Keratinocyte (primary cell): ENCODE measurements at regions not wholly inside any gene's neighbourhood (a gene's known extent, or its start where the extent isn't known, plus 50 kb on each side); places are given as distances from the start of the nearest gene placed in this dataset.

ENCODE experiments used
- DNase-seq: peaks from one replicate; pipeline ENCODE4 v3.0.0-alpha.2; 2011; ENCODE audit warnings: low read depth, missing footprints, low spot score
- FAIRE-seq: peaks from 2 replicates; lab custom pipeline; 2011; peaks lifted over from hg19 to GRCh38; lab: Jason Lieb, UNC
- H2AFZ ChIP-seq: 2 replicates; pipeline ENCODE4 v1.6.0; 2012; ENCODE audit warnings: low read length, control low read depth, inconsistent platforms; ENCODE audit not compliant: control insufficient read depth
- H3K27ac ChIP-seq: 2 replicates; pipeline ENCODE4 v1.5.1; 2011; ENCODE audit warnings: low read length; ENCODE audit not compliant: control insufficient read depth, insufficient read depth
- H3K27me3 ChIP-seq: 3 replicates; pipeline ENCODE4 v1.6.0; 2011; ENCODE audit warnings: low read length; ENCODE audit not compliant: control insufficient read depth, insufficient read depth; ENCODE audit errors: extremely low read depth
- H3K36me3 ChIP-seq, 2 experiments: 2 replicates in 1 of 2; 3 replicates in 1 of 2; pipeline ENCODE4 v1.5.1; 2011; ENCODE audit warnings: low read length in 2 of 2, mild to moderate bottlenecking in 1 of 2; ENCODE audit not compliant: control insufficient read depth in 2 of 2, insufficient read depth in 2 of 2; ENCODE audit errors: extremely low read depth in 1 of 2
- H3K4me1 ChIP-seq: 3 replicates; pipeline ENCODE4 v1.5.1; 2011; ENCODE audit warnings: low read length; ENCODE audit not compliant: control insufficient read depth, insufficient read depth; ENCODE audit errors: extremely low read depth
- H3K4me2 ChIP-seq: 3 replicates; pipeline ENCODE4 v1.6.0; 2011; ENCODE audit warnings: low read depth, low read length; ENCODE audit not compliant: control insufficient read depth, insufficient read depth; ENCODE audit errors: extremely low read depth
- H3K4me3 ChIP-seq, 3 experiments: fragments of 200-600 bp in 1 of 3; sonication (generic) in 1 of 3; 2 replicates in 2 of 3; 3 replicates in 1 of 3; pipeline ENCODE4 v1.5.1; 2011 to 2016; ENCODE audit warnings: low read length in 3 of 3, mild to moderate bottlenecking in 3 of 3, control low read depth in 2 of 3, inconsistent platforms in 1 of 3, low read depth in 1 of 3, mixed read lengths in 1 of 3, mixed run types in 1 of 3, moderate library complexity in 1 of 3; ENCODE audit not compliant: control insufficient read depth in 2 of 3, insufficient read depth in 2 of 3; ENCODE audit errors: extremely low read depth in 1 of 3
- H3K79me2 ChIP-seq: 2 replicates; pipeline ENCODE4 v1.6.0; 2012; ENCODE audit warnings: low read length; ENCODE audit not compliant: control insufficient read depth, insufficient read depth
- H3K9ac ChIP-seq: 3 replicates; pipeline ENCODE4 v1.6.0; 2011; ENCODE audit warnings: low read length; ENCODE audit not compliant: control insufficient read depth, insufficient read depth; ENCODE audit errors: extremely low read depth
- H3K9me1 ChIP-seq: 3 replicates; pipeline ENCODE4 v1.6.0; 2011; ENCODE audit warnings: low read length; ENCODE audit not compliant: control insufficient read depth, insufficient read depth; ENCODE audit errors: extremely low read depth
- H3K9me3 ChIP-seq: 2 replicates; pipeline ENCODE4 v1.5.1; 2012; ENCODE audit warnings: low read depth, low read length; ENCODE audit not compliant: control insufficient read depth
- H4K20me1 ChIP-seq: 3 replicates; pipeline ENCODE4 v1.6.0; 2011; ENCODE audit warnings: low read length; ENCODE audit not compliant: control insufficient read depth, insufficient read depth; ENCODE audit errors: extremely low read depth
- EZH2 ChIP-seq: IDR thresholded peaks from one replicate; pipeline ENCODE4 v1.6.1; 2012; ENCODE audit warnings: inconsistent platforms, mild to moderate bottlenecking, low read length, moderate library complexity
- dilution Hi-C: fragments of 300-500 bp; cut with MboI; formaldehyde crosslinking; loops from one replicate; pipeline ENCODE4 v1.7.0; 2020; ENCODE audit warnings: low sequenced_read_pairs; ENCODE audit not compliant: extremely low pct_ligation_motif_present
- TF ChIP-seq, protein P1 (sequence below), 3 experiments: IDR thresholded peaks in 1 of 3; conservative IDR thresholded peaks in 1 of 3; optimal IDR thresholded peaks in 1 of 3; 2 replicates in 2 of 3; 3 replicates in 1 of 3; pipeline versions ENCODE3 to v1.5.1; 2011; ENCODE audit warnings: low read length in 3 of 3, mild to moderate bottlenecking in 3 of 3, moderate library complexity in 2 of 3, control low read depth in 1 of 3, inconsistent platforms in 1 of 3; ENCODE audit not compliant: insufficient read depth in 2 of 3; ENCODE audit errors: extremely low read depth in 1 of 3

- no peak overlapping the region for H3K4me3 ChIP-seq
- dilution Hi-C loops = no loop called here
- TF ChIP-seq EZH2 = no peak
- TF ChIP-seq, protein P1, sequence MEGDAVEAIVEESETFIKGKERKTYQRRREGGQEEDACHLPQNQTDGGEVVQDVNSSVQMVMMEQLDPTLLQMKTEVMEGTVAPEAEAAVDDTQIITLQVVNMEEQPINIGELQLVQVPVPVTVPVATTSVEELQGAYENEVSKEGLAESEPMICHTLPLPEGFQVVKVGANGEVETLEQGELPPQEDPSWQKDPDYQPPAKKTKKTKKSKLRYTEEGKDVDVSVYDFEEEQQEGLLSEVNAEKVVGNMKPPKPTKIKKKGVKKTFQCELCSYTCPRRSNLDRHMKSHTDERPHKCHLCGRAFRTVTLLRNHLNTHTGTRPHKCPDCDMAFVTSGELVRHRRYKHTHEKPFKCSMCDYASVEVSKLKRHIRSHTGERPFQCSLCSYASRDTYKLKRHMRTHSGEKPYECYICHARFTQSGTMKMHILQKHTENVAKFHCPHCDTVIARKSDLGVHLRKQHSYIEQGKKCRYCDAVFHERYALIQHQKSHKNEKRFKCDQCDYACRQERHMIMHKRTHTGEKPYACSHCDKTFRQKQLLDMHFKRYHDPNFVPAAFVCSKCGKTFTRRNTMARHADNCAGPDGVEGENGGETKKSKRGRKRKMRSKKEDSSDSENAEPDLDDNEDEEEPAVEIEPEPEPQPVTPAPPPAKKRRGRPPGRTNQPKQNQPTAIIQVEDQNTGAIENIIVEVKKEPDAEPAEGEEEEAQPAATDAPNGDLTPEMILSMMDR (optimal IDR thresholded peaks at IDR 0.05 in 1 of 3, IDR thresholded peaks at IDR 0.05 in 1 of 3, conservative IDR thresholded peaks at IDR 0.05 in 1 of 3; ENCODE audit: extremely low read depth in 1 of 3, insufficient read depth in 2 of 3, low read length in 3 of 3) = no peak
- DNase-seq = no peak
- H3K9me3 ChIP-seq = no peaks in the 10 kb centered on the region
- H3K4me1 ChIP-seq = no peaks in the 10 kb centered on the region
- H3K27ac ChIP-seq = no peak overlapping the region
- no peaks in the 10 kb centered on the region for H3K79me2 ChIP-seq
- no peak overlapping the region for H2AFZ ChIP-seq
- H3K4me2 ChIP-seq = no peak overlapping the region
- no peaks in the 10 kb centered on the region for H3K9me1 ChIP-seq
- no peaks in the 10 kb centered on the region for H3K27me3 ChIP-seq
- H3K9ac ChIP-seq = no peak overlapping the region
- FAIRE-seq = no peak
- no peaks in the 10 kb centered on the region for H3K36me3 ChIP-seq
- no peaks in the 10 kb centered on the region for H4K20me1 ChIP-seq
These were observed 151.7 kb upstream of the GRM7 start for GRCh38 chr3:6709178-6709577.

DNA sequence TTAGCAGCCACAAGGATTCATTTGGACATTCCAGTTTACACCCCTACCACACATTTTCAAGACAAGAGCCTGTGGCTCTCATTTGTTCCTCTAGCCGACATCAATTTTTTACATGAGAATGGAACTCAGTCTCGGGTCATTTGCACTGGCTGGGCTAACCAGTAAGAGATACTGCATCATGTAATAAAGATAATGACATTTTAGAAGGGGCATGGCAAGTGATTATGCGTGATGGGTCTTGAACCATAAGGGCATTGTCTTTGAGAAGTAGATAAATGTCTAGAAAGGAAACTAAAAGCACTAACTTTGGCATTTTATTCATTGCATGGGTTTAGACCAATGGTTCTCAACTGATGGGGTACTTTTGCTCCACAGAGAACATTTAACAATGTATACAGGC lies 146.0 kb upstream of the GRM7 start:
- no peak for DNase-seq
- Histone ChIP-seq H4K20me1 (no peaks in the 10 kb centered on the region), H3K9me1 (no peaks in the 10 kb centered on the region), H3K27ac (no peak overlapping the region), H3K36me3 (no peaks in the 10 kb centered on the region), H3K79me2 (no peaks in the 10 kb centered on the region), H3K9ac (no peak overlapping the region), H3K4me2 (no peak overlapping the region), H3K4me1 (no peaks in the 10 kb centered on the region), H3K4me3 (no peak overlapping the region), H3K27me3 (no peaks in the 10 kb centered on the region), H2AFZ (no peak overlapping the region), H3K9me3 (no peaks in the 10 kb centered on the region)
- dilution Hi-C loops = no loop called here
- TF ChIP-seq EZH2 = no peak
- no peak for FAIRE-seq

- no peaks in the 10 kb centered on the region for H3K36me3 ChIP-seq
- no peak overlapping the region for H2AFZ ChIP-seq
- no peaks in the 10 kb centered on the region for H3K4me1 ChIP-seq
- no peak overlapping the region for H3K27ac ChIP-seq
- no peak overlapping the region for H3K9ac ChIP-seq
- H3K4me2 ChIP-seq = no peak overlapping the region
- H3K27me3 ChIP-seq = no peaks in the 10 kb centered on the region
- no peaks in the 10 kb centered on the region for H3K9me3 ChIP-seq
- H3K79me2 ChIP-seq = no peaks in the 10 kb centered on the region
- FAIRE-seq (no peak), DNase-seq (no peak)
- no peaks in the 10 kb centered on the region for H3K9me1 ChIP-seq
- H3K4me3 ChIP-seq = no peak overlapping the region
- dilution Hi-C loops = no loop called here
- TF ChIP-seq, protein P1 (optimal IDR thresholded peaks at IDR 0.05 in 1 of 3, IDR thresholded peaks at IDR 0.05 in 1 of 3, conservative IDR thresholded peaks at IDR 0.05 in 1 of 3; ENCODE audit: extremely low read depth in 1 of 3, insufficient read depth in 2 of 3, low read length in 3 of 3) = no peak
- no peak for TF ChIP-seq EZH2
- H4K20me1 ChIP-seq = no peaks in the 10 kb centered on the region
These were observed 144.5 kb upstream of the GRM7 start for GRCh38 chr3:6716420-6716819.
